ENCODE measurements at regions not wholly inside any gene's neighbourhood (a gene's known extent, or its start where the extent isn't known, plus 50 kb on each side); places are given as distances from the start of the nearest gene placed in this dataset.

DNA sequence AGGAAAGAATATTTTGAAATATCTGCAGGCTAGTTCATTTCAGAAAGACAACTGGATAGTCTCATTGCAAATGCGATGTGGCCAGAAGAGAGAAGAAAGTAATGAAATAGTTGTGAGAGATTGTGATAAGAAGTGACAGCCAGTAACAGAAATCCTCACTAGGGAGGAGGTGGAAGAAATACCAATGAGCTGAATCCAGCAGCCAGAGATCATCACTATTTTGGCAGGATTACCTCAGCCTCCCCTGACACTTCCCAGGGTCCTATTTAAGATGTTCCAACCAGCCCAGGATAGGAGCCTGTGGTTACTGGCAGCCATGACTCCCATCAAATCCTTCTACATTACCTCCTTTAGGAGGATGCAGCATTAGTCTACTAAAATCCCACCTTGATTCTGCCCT, 76.7 kb upstream of the ARHGAP24 start:
- no peaks in the 10 kb centered on the region for H3K9me3 ChIP-seq (ENCODE audit: insufficient read depth, low read length)
- H3K27me3 ChIP-seq (ENCODE audit: low read length): no peaks in the 10 kb centered on the region
- TF ChIP-seq CTCF (IDR thresholded peaks at IDR 0.05; ENCODE audit: insufficient read depth, low read length, poor library complexity, severe bottlenecking): no peak
- no peak for TF ChIP-seq EZH2phosphoT487 (conservative IDR thresholded peaks at IDR 0.05; ENCODE audit: low read length)
- H3K4me3 ChIP-seq (ENCODE audit: insufficient read depth, low read length, poor library complexity, severe bottlenecking): no peak overlapping the region
- H3K9me2 ChIP-seq (replicated peaks; ENCODE audit: insufficient read depth, low read length): no peaks in the 10 kb centered on the region
- H3K36me3 ChIP-seq (ENCODE audit: low read length): no peaks in the 10 kb centered on the region
- H2AFZ ChIP-seq (ENCODE audit: low read depth, low read length, severe bottlenecking): no peak overlapping the region
- H3K27ac ChIP-seq (ENCODE audit: low read depth, low read length): no peak overlapping the region
- H3K79me2 ChIP-seq (ENCODE audit: insufficient read depth, low read length): no peaks in the 10 kb centered on the region
- no peaks in the 10 kb centered on the region for H3F3A ChIP-seq (ENCODE audit: insufficient read depth)
- no peak overlapping the region for H3K9ac ChIP-seq (ENCODE audit: low read length)
- no peaks in the 10 kb centered on the region for H4K20me1 ChIP-seq (ENCODE audit: low read depth, low read length)
- no peak overlapping the region for H3K4me2 ChIP-seq (ENCODE audit: low read depth, low read length, poor library complexity, severe bottlenecking)

- H2AFZ ChIP-seq (ENCODE audit: low read depth, low read length, severe bottlenecking): no peak overlapping the region
- no peak overlapping the region for H3K4me2 ChIP-seq (ENCODE audit: low read depth, low read length, poor library complexity, severe bottlenecking)
- H3K27ac ChIP-seq (ENCODE audit: low read depth, low read length): no peak overlapping the region
- H4K20me1 ChIP-seq (ENCODE audit: low read depth, low read length): no peaks in the 10 kb centered on the region
- no peaks in the 10 kb centered on the region for H3F3A ChIP-seq (ENCODE audit: insufficient read depth)
- no peaks in the 10 kb centered on the region for H3K9me2 ChIP-seq (replicated peaks; ENCODE audit: insufficient read depth, low read length)
- no peak overlapping the region for H3K9ac ChIP-seq (ENCODE audit: low read length)
- H3K27me3 ChIP-seq (ENCODE audit: low read length): no peaks in the 10 kb centered on the region
- TF ChIP-seq CTCF (IDR thresholded peaks at IDR 0.05; ENCODE audit: insufficient read depth, low read length, poor library complexity, severe bottlenecking) (no peak), EZH2phosphoT487 (conservative IDR thresholded peaks at IDR 0.05; ENCODE audit: low read length) (no peak)
- no peaks in the 10 kb centered on the region for H3K36me3 ChIP-seq (ENCODE audit: low read length)
- no peaks in the 10 kb centered on the region for H3K79me2 ChIP-seq (ENCODE audit: insufficient read depth, low read length)
- H3K4me3 ChIP-seq (ENCODE audit: insufficient read depth, low read length, poor library complexity, severe bottlenecking): no peak overlapping the region
- H3K9me3 ChIP-seq (ENCODE audit: insufficient read depth, low read length): no peaks in the 10 kb centered on the region
Measured at GRCh38 chr4:85399270-85399669, 75.7 kb upstream of the ARHGAP24 start.

GRCh38 chr4:85402371-85402770, 72.6 kb upstream of the ARHGAP24 start:
- Histone ChIP-seq H3K9me2 (replicated peaks; ENCODE audit: insufficient read depth, low read length) (no peaks in the 10 kb centered on the region), H3K27me3 (ENCODE audit: low read length) (no peaks in the 10 kb centered on the region), H3K36me3 (ENCODE audit: low read length) (no peaks in the 10 kb centered on the region), H3K9me3 (ENCODE audit: insufficient read depth, low read length) (no peaks in the 10 kb centered on the region), H4K20me1 (ENCODE audit: low read depth, low read length) (no peaks in the 10 kb centered on the region), H2AFZ (ENCODE audit: low read depth, low read length, severe bottlenecking) (no peak overlapping the region), H3K4me2 (ENCODE audit: low read depth, low read length, poor library complexity, severe bottlenecking) (no peak overlapping the region), H3K4me3 (ENCODE audit: insufficient read depth, low read length, poor library complexity, severe bottlenecking) (no peak overlapping the region), H3K9ac (ENCODE audit: low read length) (no peak overlapping the region), H3K27ac (ENCODE audit: low read depth, low read length) (no peak overlapping the region), H3K79me2 (ENCODE audit: insufficient read depth, low read length) (no peaks in the 10 kb centered on the region), H3F3A (ENCODE audit: insufficient read depth) (no peaks in the 10 kb centered on the region)
- TF ChIP-seq CTCF (IDR thresholded peaks at IDR 0.05; ENCODE audit: insufficient read depth, low read length, poor library complexity, severe bottlenecking): no peak
- no peak for TF ChIP-seq EZH2phosphoT487 (conservative IDR thresholded peaks at IDR 0.05; ENCODE audit: low read length)

DNA sequence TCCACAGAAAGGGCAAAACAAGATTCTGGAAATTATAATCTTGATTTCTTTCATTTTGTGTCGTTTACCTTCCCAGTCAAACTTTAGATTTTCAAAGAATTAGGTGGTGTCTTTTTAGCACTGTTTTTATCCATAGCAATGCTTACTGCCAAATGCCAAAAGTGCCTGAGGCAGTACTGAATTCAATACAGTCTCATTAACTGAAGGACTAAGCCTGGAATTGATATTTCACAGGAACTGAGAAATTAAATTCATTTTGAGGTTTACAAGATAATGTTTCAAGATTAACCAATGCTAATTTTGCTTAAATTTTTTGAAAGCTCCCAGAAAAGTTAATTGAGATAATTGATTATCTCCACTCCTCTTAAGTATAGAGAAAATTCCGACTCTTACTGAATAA, 68.8 kb upstream of the ARHGAP24 start:
- no peak overlapping the region for H2AFZ ChIP-seq (ENCODE audit: low read depth, low read length, severe bottlenecking)
- TF ChIP-seq EZH2phosphoT487 (conservative IDR thresholded peaks at IDR 0.05; ENCODE audit: low read length) (no peak), CTCF (IDR thresholded peaks at IDR 0.05; ENCODE audit: insufficient read depth, low read length, poor library complexity, severe bottlenecking) (no peak)
- H3K4me3 ChIP-seq (ENCODE audit: insufficient read depth, low read length, poor library complexity, severe bottlenecking): no peak overlapping the region
- no peaks in the 10 kb centered on the region for H3K79me2 ChIP-seq (ENCODE audit: insufficient read depth, low read length)
- H3K9ac ChIP-seq (ENCODE audit: low read length): no peak overlapping the region
- no peaks in the 10 kb centered on the region for H3K9me3 ChIP-seq (ENCODE audit: insufficient read depth, low read length)
- no peaks in the 10 kb centered on the region for H3K36me3 ChIP-seq (ENCODE audit: low read length)
- no peaks in the 10 kb centered on the region for H3K27me3 ChIP-seq (ENCODE audit: low read length)
- H3K4me2 ChIP-seq (ENCODE audit: low read depth, low read length, poor library complexity, severe bottlenecking): no peak overlapping the region
- H3K9me2 ChIP-seq (replicated peaks; ENCODE audit: insufficient read depth, low read length): no peaks in the 10 kb centered on the region
- H3K27ac ChIP-seq (ENCODE audit: low read depth, low read length): no peak overlapping the region
- no peaks in the 10 kb centered on the region for H4K20me1 ChIP-seq (ENCODE audit: low read depth, low read length)
- H3F3A ChIP-seq (ENCODE audit: insufficient read depth): no peaks in the 10 kb centered on the region

Data from SU-DHL-6 (cell line).